Thyroid gland (tissue), 4 donors: ENCODE measurements at regions not wholly inside any gene's neighbourhood (a gene's known extent, or its start where the extent isn't known, plus 50 kb on each side); places are given as distances from the start of the nearest gene placed in this dataset.
"Not testable (repeated sequence)": the region's sequence is repeated elsewhere in the genome, so short reads cannot be mapped to it uniquely, and the experiment has no call there.

Experiments
- POLR2A ChIP-seq, 2 donors: fragments of 450-650 bp; IDR thresholded peaks; one replicate each; pipeline ENCODE4 v1.6.1; 2017; ENCODE audit warnings: antibody characterized with exemption in 2 of 2, mild to moderate bottlenecking in 2 of 2, moderate library complexity in 1 of 2
- TF ChIP-seq, protein P1 (sequence below), 6 experiments: fragments of 200-600 bp in 3 of 6; fragments of 450-650 bp in 3 of 6; sonication (generic) in 3 of 6; IDR thresholded peaks; one replicate each; pipeline ENCODE4 v1.5.1; 2016 to 2019; ENCODE audit warnings: antibody characterized with exemption in 6 of 6, mild to moderate bottlenecking in 2 of 6, inconsistent platforms in 1 of 6, moderate library complexity in 1 of 6

DNA sequence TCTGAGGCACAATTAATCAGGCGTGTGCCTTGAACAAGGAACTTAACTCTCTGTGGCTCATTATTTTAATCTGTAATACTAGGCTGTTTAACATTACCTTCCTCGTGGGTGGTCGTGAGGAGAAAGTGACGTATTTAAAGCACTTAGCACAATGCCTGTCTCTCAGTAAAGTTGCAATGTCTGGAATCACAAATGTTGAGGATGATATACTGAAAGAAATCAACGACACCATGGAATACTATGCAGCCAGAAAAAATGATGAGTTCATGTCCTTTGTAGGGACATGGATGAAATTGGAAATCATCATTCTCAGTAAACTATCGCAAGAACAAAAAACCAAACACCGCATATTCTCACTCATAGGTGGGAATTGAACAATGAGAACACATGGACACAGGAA, 1320.0 kb upstream of the TMEM132C start:
- not testable (repeated sequence) for TF ChIP-seq POLR2A (IDR thresholded peaks at IDR 0.05)
- TF ChIP-seq, protein P1, sequence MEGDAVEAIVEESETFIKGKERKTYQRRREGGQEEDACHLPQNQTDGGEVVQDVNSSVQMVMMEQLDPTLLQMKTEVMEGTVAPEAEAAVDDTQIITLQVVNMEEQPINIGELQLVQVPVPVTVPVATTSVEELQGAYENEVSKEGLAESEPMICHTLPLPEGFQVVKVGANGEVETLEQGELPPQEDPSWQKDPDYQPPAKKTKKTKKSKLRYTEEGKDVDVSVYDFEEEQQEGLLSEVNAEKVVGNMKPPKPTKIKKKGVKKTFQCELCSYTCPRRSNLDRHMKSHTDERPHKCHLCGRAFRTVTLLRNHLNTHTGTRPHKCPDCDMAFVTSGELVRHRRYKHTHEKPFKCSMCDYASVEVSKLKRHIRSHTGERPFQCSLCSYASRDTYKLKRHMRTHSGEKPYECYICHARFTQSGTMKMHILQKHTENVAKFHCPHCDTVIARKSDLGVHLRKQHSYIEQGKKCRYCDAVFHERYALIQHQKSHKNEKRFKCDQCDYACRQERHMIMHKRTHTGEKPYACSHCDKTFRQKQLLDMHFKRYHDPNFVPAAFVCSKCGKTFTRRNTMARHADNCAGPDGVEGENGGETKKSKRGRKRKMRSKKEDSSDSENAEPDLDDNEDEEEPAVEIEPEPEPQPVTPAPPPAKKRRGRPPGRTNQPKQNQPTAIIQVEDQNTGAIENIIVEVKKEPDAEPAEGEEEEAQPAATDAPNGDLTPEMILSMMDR (IDR thresholded peaks at IDR 0.05), result not testable (repeated sequence)
